Pancreas (tissue), 10 donors: ENCODE measurements at regions not wholly inside any gene's neighbourhood (a gene's known extent, or its start where the extent isn't known, plus 50 kb on each side); places are given as distances from the start of the nearest gene placed in this dataset.

Source experiments
- ATAC-seq, 4 donors: fragments of 200-7000 bp; cut with Tn5 transposase; one replicate each; pipeline versions ENCODE4 v1.8.0 to v1.9.1; 2020; ENCODE audit warnings: mild to moderate bottlenecking in 4 of 4, moderate library complexity in 4 of 4
- DNase-seq, 6 donors: peaks; one replicate each; pipeline ENCODE4 v3.0.0-alpha.2; 2020
- FAIRE-seq: peaks from 2 replicates; lab custom pipeline; 2012; peaks lifted over from hg19 to GRCh38; lab: Jason Lieb, UNC
- H3K27ac ChIP-seq, 4 donors: fragments of 200-600 bp; sonication (generic); 1 replicate in 3 of 4; 2 replicates in 1 of 4; pipeline versions ENCODE4 v1.5.0 to v1.8.0; 2020
- H3K27me3 ChIP-seq, 4 donors: fragments of 200-600 bp; one replicate each; pipeline ENCODE4 v1.8.0; 2021
- H3K36me3 ChIP-seq, 3 donors: fragments of 200-600 bp; sonication (generic) in 1 of 3; one replicate each; pipeline versions ENCODE4 v1.5.0 to v1.8.0; 2020 to 2021
- H3K4me1 ChIP-seq, 3 donors: fragments of 200-600 bp; one replicate each; pipeline ENCODE4 v1.8.0; 2021
- H3K4me3 ChIP-seq, 4 donors: fragments of 200-600 bp; sonication (generic) in 2 of 4; one replicate each; pipeline versions ENCODE4 v1.5.0 to v1.8.0; 2020 to 2021
- H3K9me3 ChIP-seq, 4 donors: fragments of 200-600 bp; one replicate each; pipeline ENCODE4 v1.8.0; 2021
- WGBS, 2 donors: extraction: QIAGEN DNeasy Blood & Tissue Kit; methylation state at CpG; one replicate each; pipeline ENCODE4 v1.1.7; 2013; 5-methylcytosine and 5-hydroxymethylcytosine counted together
- intact Hi-C, 3 donors: fragments of 100-400 bp; cut with DNase I; formaldehyde crosslinking; loops; one replicate each; pipeline versions ENCODE4 v1.11.1 to v1.14.2; 2022
- TF ChIP-seq, protein P1 (sequence below), 4 donors: fragments of 200-600 bp; sonication (generic) in 3 of 4; IDR thresholded peaks; one replicate each; pipeline versions ENCODE4 v1.5.0 to v1.8.0; 2021; ENCODE audit warnings: antibody characterized with exemption in 4 of 4
- donor health status: healthy with polysubstance abuse.
- donor health status: DM: no; HTN: no; CAD: no; lungs with moderate emphysema.
- donor health status: DM: no; HTN: no; CAD: no.
- donor health status: control.
- donor health status: control.
- donor health status: Bipolar disorder and iron deficiency.
- donor health status: DM: yes; HTN: yes; CAD: no.
- donor health status: DM: no; HTN: no; CAD: no.
- donor health status: DM: no; HTN: no; CAD: no.
- donor health status: DM: yes; HTN: yes; CAD: no.

- no peak overlapping the region for H3K27ac ChIP-seq
- FAIRE-seq (no peak), ATAC-seq (no peak), DNase-seq (no peak)
- intact Hi-C loops = no loop called here
- H3K4me1 ChIP-seq = no peaks in the 10 kb centered on the region
- no peaks in the 10 kb centered on the region for H3K36me3 ChIP-seq
- H3K27me3 ChIP-seq = no peaks in the 10 kb centered on the region
- no peak overlapping the region for H3K4me3 ChIP-seq
- 92 to 96% methylated on average over 2 of the region's 2 CpGs for WGBS, 2 donors
- H3K9me3 ChIP-seq = no peaks in the 10 kb centered on the region
- TF ChIP-seq, protein P1, sequence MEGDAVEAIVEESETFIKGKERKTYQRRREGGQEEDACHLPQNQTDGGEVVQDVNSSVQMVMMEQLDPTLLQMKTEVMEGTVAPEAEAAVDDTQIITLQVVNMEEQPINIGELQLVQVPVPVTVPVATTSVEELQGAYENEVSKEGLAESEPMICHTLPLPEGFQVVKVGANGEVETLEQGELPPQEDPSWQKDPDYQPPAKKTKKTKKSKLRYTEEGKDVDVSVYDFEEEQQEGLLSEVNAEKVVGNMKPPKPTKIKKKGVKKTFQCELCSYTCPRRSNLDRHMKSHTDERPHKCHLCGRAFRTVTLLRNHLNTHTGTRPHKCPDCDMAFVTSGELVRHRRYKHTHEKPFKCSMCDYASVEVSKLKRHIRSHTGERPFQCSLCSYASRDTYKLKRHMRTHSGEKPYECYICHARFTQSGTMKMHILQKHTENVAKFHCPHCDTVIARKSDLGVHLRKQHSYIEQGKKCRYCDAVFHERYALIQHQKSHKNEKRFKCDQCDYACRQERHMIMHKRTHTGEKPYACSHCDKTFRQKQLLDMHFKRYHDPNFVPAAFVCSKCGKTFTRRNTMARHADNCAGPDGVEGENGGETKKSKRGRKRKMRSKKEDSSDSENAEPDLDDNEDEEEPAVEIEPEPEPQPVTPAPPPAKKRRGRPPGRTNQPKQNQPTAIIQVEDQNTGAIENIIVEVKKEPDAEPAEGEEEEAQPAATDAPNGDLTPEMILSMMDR (IDR thresholded peaks at IDR 0.05) = no peak
Observed at GRCh38 chr9:99588747-99589146, 232.9 kb upstream of the NR4A3 start.

DNA sequence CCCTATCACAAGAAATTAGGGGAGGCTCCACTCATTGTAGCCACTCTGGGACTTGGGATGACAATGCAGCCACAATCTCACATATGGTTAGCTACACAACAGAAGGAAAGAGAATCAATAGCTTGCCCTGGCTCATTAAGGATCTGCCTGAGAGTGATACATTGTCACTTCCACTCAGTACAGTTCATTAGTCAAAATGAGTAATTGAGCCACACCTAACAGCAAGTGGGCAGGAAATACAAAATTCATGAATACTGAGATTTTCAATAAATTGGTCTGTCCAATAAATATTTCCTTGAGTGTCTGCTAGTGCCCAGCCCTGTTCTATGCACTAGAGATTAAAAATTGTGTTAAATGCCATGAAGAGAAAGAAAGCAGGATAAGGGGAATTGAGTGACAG, 231.3 kb upstream of the NR4A3 start:
- H3K9me3 ChIP-seq = no peaks in the 10 kb centered on the region
- H3K27me3 ChIP-seq = no peaks in the 10 kb centered on the region
- no peak overlapping the region for H3K4me3 ChIP-seq
- TF ChIP-seq, protein P1 (IDR thresholded peaks at IDR 0.05) = no peak
- peak overlapping the region in 2 of 4 donors; percentile 30 to 34 for H3K27ac ChIP-seq
- intact Hi-C loops = no loop called here
- DNase-seq (no peak), FAIRE-seq (no peak), ATAC-seq (no peak)
- no peaks in the 10 kb centered on the region for H3K4me1 ChIP-seq
- H3K36me3 ChIP-seq = no peaks in the 10 kb centered on the region

DNA sequence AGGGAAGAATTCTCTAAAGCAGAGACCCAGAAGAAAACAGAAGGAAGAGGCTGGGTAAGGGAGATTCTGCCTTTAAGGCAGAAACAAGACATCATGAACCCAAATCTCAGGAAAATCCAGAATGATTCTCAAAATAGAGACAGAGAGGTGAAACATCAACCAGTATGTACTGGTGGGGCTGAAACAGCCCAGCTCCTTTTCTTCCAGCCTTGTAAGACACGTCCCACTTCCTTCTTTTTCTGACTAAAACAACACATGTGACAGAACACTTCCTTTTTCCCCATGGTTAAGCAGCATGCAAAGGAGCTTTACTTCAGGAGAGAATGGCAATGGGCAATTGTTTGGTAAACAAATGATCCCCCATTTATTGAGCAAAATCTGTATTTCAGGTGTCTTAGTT, 230.8 kb upstream of the NR4A3 start:
- peak in 2 of 4 donors; percentile 29 to 71 for ATAC-seq

GRCh38 chr9:99591770-99592169, 229.9 kb upstream of the NR4A3 start:
- H3K27me3 ChIP-seq = no peaks in the 10 kb centered on the region
- DNase-seq (no peak), FAIRE-seq (no peak), ATAC-seq (no peak)
- no peaks in the 10 kb centered on the region for H3K9me3 ChIP-seq
- no peaks in the 10 kb centered on the region for H3K4me1 ChIP-seq
- intact Hi-C loops = no loop called here
- H3K27ac ChIP-seq = no peak overlapping the region
- no peaks in the 10 kb centered on the region for H3K36me3 ChIP-seq
- TF ChIP-seq, protein P1 (IDR thresholded peaks at IDR 0.05) = no peak
- 91 to 93% methylated on average over 2 of the region's 2 CpGs for WGBS, 2 donors
- no peak overlapping the region for H3K4me3 ChIP-seq

More for the DNA sequence above, 230.8 kb upstream of the NR4A3 start:
- no peak for FAIRE-seq
- TF ChIP-seq, protein P1 (IDR thresholded peaks at IDR 0.05) = no peak
- H3K9me3 ChIP-seq = no peaks in the 10 kb centered on the region
- H3K27me3 ChIP-seq = no peaks in the 10 kb centered on the region
- DNase-seq = no peak
- 58 to 74% methylated on average over 1 of the region's 1 CpG for WGBS, 2 donors
- intact Hi-C loops = no loop called here
- no peak overlapping the region for H3K4me3 ChIP-seq
- H3K27ac ChIP-seq = peak overlapping the region in 2 of 4 donors; percentile 30 to 34
- no peaks in the 10 kb centered on the region for H3K4me1 ChIP-seq
- no peaks in the 10 kb centered on the region for H3K36me3 ChIP-seq

DNA sequence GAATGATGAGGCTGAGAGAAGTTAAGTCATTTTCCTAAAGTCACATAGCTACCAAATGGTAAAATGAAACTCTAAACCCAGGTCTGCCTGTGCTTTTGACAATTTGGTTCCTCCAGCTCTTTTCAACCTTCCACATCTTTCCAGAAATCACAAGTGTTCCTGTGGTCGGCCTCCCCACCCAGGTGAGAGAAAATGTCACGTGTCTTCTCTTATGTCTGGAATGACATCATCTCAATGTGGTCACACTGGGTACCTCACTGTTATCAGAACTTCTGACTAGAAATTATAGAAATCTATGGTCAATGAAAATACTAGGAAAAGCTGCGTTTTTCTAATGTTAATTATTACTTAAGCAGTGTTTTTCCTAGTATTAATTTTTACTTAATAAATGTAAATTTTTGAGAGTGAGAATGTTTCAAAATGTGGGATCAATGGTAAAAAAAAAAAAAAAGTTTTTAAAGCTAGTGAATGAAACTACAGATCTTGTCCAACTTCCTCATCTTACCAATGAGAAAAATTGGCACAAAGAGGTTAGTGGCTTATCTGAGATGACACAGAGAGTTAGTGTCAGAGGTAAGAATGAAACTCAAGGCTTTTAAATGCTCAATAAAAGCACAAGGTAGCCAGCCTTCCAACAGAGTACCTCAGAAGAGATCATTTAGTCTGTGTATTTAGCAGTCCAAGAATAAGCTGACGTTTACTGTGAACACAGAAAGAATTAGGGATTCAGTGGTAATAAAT, 228.7 kb upstream of the NR4A3 start:
- intact Hi-C loops = no loop called here
- no peak for DNase-seq
- H3K27ac ChIP-seq = no peak overlapping the region

More for the DNA sequence above, 228.7 kb upstream of the NR4A3 start:
- no peaks in the 10 kb centered on the region for H3K4me1 ChIP-seq
- FAIRE-seq = no peak
- TF ChIP-seq, protein P1 (IDR thresholded peaks at IDR 0.05) = no peak
- no peaks in the 10 kb centered on the region for H3K27me3 ChIP-seq
- 50 to 57% methylated on average over 4 of the region's 4 CpGs for WGBS, 2 donors
- no peaks in the 10 kb centered on the region for H3K36me3 ChIP-seq
- H3K4me3 ChIP-seq = no peak overlapping the region
- ATAC-seq = peak in 1 of 4 donors; percentile 15
- no peaks in the 10 kb centered on the region for H3K9me3 ChIP-seq
